ENCODE measurements at regions not wholly inside any gene's neighbourhood (a gene's known extent, or its start where the extent isn't known, plus 50 kb on each side); places are given as distances from the start of the nearest gene placed in this dataset.
"Not testable (repeated sequence)": the region's sequence is repeated elsewhere in the genome, so short reads cannot be mapped to it uniquely, and the experiment has no call there.

GRCh38 chr9:86600977-86601376 lies 246.8 kb upstream of the TUT7 start:
- no peak for DNase-seq

GRCh38 chr9:86600291-86600690 lies 246.1 kb upstream of the TUT7 start:
- DNase-seq: no peak

GRCh38 chr9:86599561-86599960 lies 245.4 kb upstream of the TUT7 start:
- no peak for DNase-seq

- no peak for DNase-seq
These were observed 244.4 kb upstream of the TUT7 start for GRCh38 chr9:86598411-86599239.

- DNase-seq: no peak
These were observed 240.5 kb upstream of the TUT7 start for GRCh38 chr9:86594724-86595123.

- DNase-seq: no peak
These were observed 237.3 kb upstream of the TUT7 start for GRCh38 chr9:86591472-86591871.

GRCh38 chr9:86589730-86590129 lies 235.5 kb upstream of the TUT7 start:
- no peak for DNase-seq

- no peak for DNase-seq
These were observed 235.1 kb upstream of the TUT7 start for GRCh38 chr9:86589273-86589672.

- DNase-seq: no peak
These were observed 231.9 kb upstream of the TUT7 start for GRCh38 chr9:86586144-86586494.

- no peak for DNase-seq
These were observed 231.4 kb upstream of the TUT7 start for GRCh38 chr9:86585422-86586143.

- DNase-seq: no peak
These were observed 226.5 kb upstream of the TUT7 start for GRCh38 chr9:86580688-86581087.

- no peak for DNase-seq
These were observed 224.5 kb upstream of the TUT7 start for GRCh38 chr9:86578722-86579121.

GRCh38 chr9:86577420-86578333 lies 223.5 kb upstream of the TUT7 start:
- DNase-seq: no peak

GRCh38 chr9:86575825-86576525 lies 221.8 kb upstream of the TUT7 start:
- DNase-seq: no peak

GRCh38 chr9:86575137-86575536 lies 220.9 kb upstream of the TUT7 start:
- no peak for DNase-seq

GRCh38 chr9:86573886-86574285 lies 219.7 kb upstream of the TUT7 start:
- DNase-seq: no peak

- no peak for DNase-seq
These were observed 218.7 kb upstream of the TUT7 start for GRCh38 chr9:86572904-86573303.

- not testable (repeated sequence) for DNase-seq
These were observed 211.4 kb upstream of the TUT7 start for GRCh38 chr9:86565603-86566002.

GRCh38 chr9:86563936-86564335 lies 209.7 kb upstream of the TUT7 start:
- DNase-seq: no peak

GRCh38 chr9:86563350-86563749 lies 209.1 kb upstream of the TUT7 start:
- DNase-seq: no peak

- DNase-seq: no peak
These were observed 208.5 kb upstream of the TUT7 start for GRCh38 chr9:86562691-86563090.

- DNase-seq: no peak
These were observed 203.7 kb upstream of the TUT7 start for GRCh38 chr9:86557918-86558317.
